Prostate gland (tissue), 2 donors: ENCODE measurements at regions not wholly inside any gene's neighbourhood (a gene's known extent, or its start where the extent isn't known, plus 50 kb on each side); places are given as distances from the start of the nearest gene placed in this dataset.

Experiments used
- CTCF ChIP-seq, 4 experiments: fragments of 200-600 bp in 2 of 4; fragments of 450-650 bp in 2 of 4; sonication (generic) in 2 of 4; IDR thresholded peaks; 1 replicate in 3 of 4; 2 replicates in 1 of 4; pipeline ENCODE4 v1.5.1; 2016 to 2019; ENCODE audit warnings: antibody characterized with exemption in 4 of 4, mild to moderate bottlenecking in 2 of 4, moderate library complexity in 2 of 4
- POLR2A ChIP-seq: fragments of 450-650 bp; IDR thresholded peaks from one replicate; pipeline ENCODE4 v1.6.1; 2016; ENCODE audit warnings: antibody characterized with exemption, mild to moderate bottlenecking
- POLR2AphosphoS5 ChIP-seq: sonication (generic); formaldehyde crosslinking; IDR thresholded peaks from one replicate; pipeline ENCODE4 v1.6.1; 2017; ENCODE audit warnings: antibody characterized with exemption

GRCh38 chr5:145295236-145295835 is 539.8 kb downstream of the PRELID2 start:
- TF ChIP-seq POLR2A: no peak
- no peak for TF ChIP-seq CTCF (IDR thresholded peaks at IDR 0.05)
- no peak for TF ChIP-seq POLR2AphosphoS5
